ENCODE measurements at regions not wholly inside any gene's neighbourhood (a gene's known extent, or its start where the extent isn't known, plus 50 kb on each side); places are given as distances from the start of the nearest gene placed in this dataset.

DNA sequence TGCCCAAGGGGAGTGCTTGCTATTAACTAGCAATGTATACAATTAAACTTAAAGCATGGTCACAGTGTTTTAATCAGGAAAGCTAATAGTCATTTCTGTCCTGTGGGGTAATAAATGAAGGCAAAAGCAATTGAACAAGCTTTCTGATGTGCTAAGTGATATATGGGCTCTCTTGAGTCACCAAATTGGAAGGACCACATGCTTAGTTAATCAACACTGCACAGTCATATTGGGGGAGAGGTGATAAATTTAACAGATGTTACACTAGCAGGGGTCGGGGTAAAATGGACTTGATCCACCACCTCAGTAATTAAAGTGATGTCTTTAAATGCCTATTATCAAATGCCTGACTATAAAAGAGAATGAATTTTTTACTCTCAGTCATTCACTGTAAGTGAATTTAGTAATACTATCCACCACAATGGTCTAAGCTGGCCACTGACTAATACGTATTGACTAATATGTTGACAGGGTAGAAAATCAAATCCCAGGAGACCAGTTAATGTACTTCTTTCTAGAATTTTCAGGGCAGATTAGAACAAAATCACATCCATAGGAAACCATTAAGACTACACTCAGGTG, 736.3 kb downstream of the RPS29 start:
- TF ChIP-seq ZNF274 (IDR thresholded peaks at IDR 0.05; ENCODE audit: low read depth, low read length) (no peak), SUZ12 (IDR thresholded peaks at IDR 0.05; ENCODE audit: extremely low read depth, insufficient read depth, insufficient read length) (no peak), YY1 (IDR thresholded peaks at IDR 0.05; ENCODE audit: insufficient read depth, insufficient read length) (no peak)
